KOPT-K1 (cell line): ENCODE measurements at regions not wholly inside any gene's neighbourhood (a gene's known extent, or its start where the extent isn't known, plus 50 kb on each side); places are given as distances from the start of the nearest gene placed in this dataset.
"Not testable (repeated sequence)": the region's sequence is repeated elsewhere in the genome, so short reads cannot be mapped to it uniquely, and the experiment has no call there.

Source experiments
- H3K27ac ChIP-seq: fragments of 200-600 bp; sonication (generic); 2 replicates; pipeline ENCODE4 v1.5.1; 2016; ENCODE audit warnings: antibody characterized with exemption, mild to moderate bottlenecking, low read depth, low read length; ENCODE audit not compliant: poor library complexity, severe bottlenecking
- H3K36me3 ChIP-seq: fragments of 200-600 bp; sonication (generic); 2 replicates; pipeline ENCODE4 v1.5.1; 2017; ENCODE audit warnings: antibody characterized with exemption, mild to moderate bottlenecking, low read length, moderate library complexity; ENCODE audit not compliant: insufficient read depth
- H3K9me3 ChIP-seq: fragments of 200-600 bp; sonication (generic); 2 replicates; pipeline ENCODE4 v1.5.1; 2017; ENCODE audit warnings: antibody characterized with exemption, low read length, mild to moderate bottlenecking; ENCODE audit not compliant: insufficient read depth, poor library complexity, severe bottlenecking

- no peaks in the 10 kb centered on the region for H3K36me3 ChIP-seq
- H3K27ac ChIP-seq, result no peak overlapping the region
- peaks cover 42% of the 10 kb centered on the region for H3K9me3 ChIP-seq
Measured at GRCh38 chr1:109837852-109838570, 72.6 kb upstream of the CSF1 start.

- peaks cover 58% of the 10 kb centered on the region for H3K9me3 ChIP-seq
- H3K36me3 ChIP-seq, H3K27ac ChIP-seq: not testable (repeated sequence)
Measured at GRCh38 chr1:109835645-109836044, 71.9 kb upstream of the EPS8L3 start.

- H3K36me3 ChIP-seq, result no peaks in the 10 kb centered on the region
- H3K9me3 ChIP-seq, result peaks cover 51% of the 10 kb centered on the region
- no peak overlapping the region for H3K27ac ChIP-seq
Measured at GRCh38 chr1:109834951-109835350, 71.2 kb upstream of the EPS8L3 start.

- Histone ChIP-seq H3K36me3 (no peaks in the 10 kb centered on the region), H3K9me3 (peaks cover 35% of the 10 kb centered on the region), H3K27ac (no peak overlapping the region)
Measured at GRCh38 chr1:109832945-109833344, 69.2 kb upstream of the EPS8L3 start.

GRCh38 chr1:109828756-109829505 is 65.2 kb upstream of the EPS8L3 start:
- Histone ChIP-seq H3K9me3 (peaks cover 18% of the 10 kb centered on the region), H3K36me3 (no peaks in the 10 kb centered on the region), H3K27ac (no peak overlapping the region)

- H3K36me3 ChIP-seq, result no peaks in the 10 kb centered on the region
- peaks cover 17% of the 10 kb centered on the region for H3K9me3 ChIP-seq
- no peak overlapping the region for H3K27ac ChIP-seq
Measured at GRCh38 chr1:109827986-109828385, 64.3 kb upstream of the EPS8L3 start.

- peaks cover 11% of the 10 kb centered on the region for H3K9me3 ChIP-seq
- H3K36me3 ChIP-seq, result no peaks in the 10 kb centered on the region
- no peak overlapping the region for H3K27ac ChIP-seq
Measured at GRCh38 chr1:109827466-109827865, 63.7 kb upstream of the EPS8L3 start.

- peaks cover 6% of the 10 kb centered on the region for H3K9me3 ChIP-seq
- no peak overlapping the region for H3K27ac ChIP-seq
- no peaks in the 10 kb centered on the region for H3K36me3 ChIP-seq
Measured at GRCh38 chr1:109826930-109827349, 63.2 kb upstream of the EPS8L3 start.

- Histone ChIP-seq H3K27ac (no peak overlapping the region), H3K9me3 (peaks cover 1% of the 10 kb centered on the region), H3K36me3 (no peaks in the 10 kb centered on the region)
Measured at GRCh38 chr1:109826446-109826845, 62.7 kb upstream of the EPS8L3 start.

GRCh38 chr1:109824349-109825115 is 60.8 kb upstream of the EPS8L3 start:
- Histone ChIP-seq H3K27ac (no peak overlapping the region), H3K9me3 (no peaks in the 10 kb centered on the region), H3K36me3 (no peaks in the 10 kb centered on the region)

- H3K27ac ChIP-seq, result no peak overlapping the region
- no peaks in the 10 kb centered on the region for H3K36me3 ChIP-seq
- H3K9me3 ChIP-seq, result no peaks in the 10 kb centered on the region
Measured at GRCh38 chr1:109823543-109824348, 60.0 kb upstream of the EPS8L3 start.

GRCh38 chr1:109822749-109823542 is 59.2 kb upstream of the EPS8L3 start:
- no peaks in the 10 kb centered on the region for H3K9me3 ChIP-seq
- no peaks in the 10 kb centered on the region for H3K36me3 ChIP-seq
- no peak overlapping the region for H3K27ac ChIP-seq

GRCh38 chr1:109821831-109822745 is 58.4 kb upstream of the EPS8L3 start:
- no peak overlapping the region for H3K27ac ChIP-seq
- H3K36me3 ChIP-seq, result no peaks in the 10 kb centered on the region
- H3K9me3 ChIP-seq, result no peaks in the 10 kb centered on the region
